ENCODE measurements at regions not wholly inside any gene's neighbourhood (a gene's known extent, or its start where the extent isn't known, plus 50 kb on each side); places are given as distances from the start of the nearest gene placed in this dataset.
"Not testable (repeated sequence)": the region's sequence is repeated elsewhere in the genome, so short reads cannot be mapped to it uniquely, and the experiment has no call there.

DNA sequence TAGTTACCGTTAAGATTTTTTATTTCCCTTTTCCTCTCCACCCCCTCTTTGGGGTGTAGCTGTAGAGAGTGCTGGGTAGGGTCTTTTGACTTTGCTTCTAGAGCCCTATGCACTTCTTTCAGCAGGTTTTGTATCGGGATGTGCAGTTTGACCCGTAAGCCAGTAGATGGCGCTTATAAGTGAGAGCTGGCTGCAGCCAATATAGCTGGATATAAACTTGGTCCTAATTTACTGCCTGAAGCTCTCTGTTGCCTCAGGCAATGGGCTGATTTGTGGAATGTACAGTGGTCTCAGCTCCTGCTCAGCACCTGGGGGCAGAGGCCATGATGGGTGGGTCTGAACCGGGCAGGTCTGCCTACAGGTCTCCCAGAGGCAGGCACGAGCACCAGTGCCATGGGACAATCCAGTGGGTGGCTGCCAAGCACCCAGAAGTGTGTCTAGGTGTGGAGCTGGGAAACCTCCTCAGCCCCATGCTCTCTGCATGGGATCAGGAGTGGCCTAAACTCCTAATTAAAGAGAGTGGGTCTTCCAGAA is 146.5 kb downstream of the SPANXN1 start:
- ATAC-seq (no peak), DNase-seq (no peak)

DNA sequence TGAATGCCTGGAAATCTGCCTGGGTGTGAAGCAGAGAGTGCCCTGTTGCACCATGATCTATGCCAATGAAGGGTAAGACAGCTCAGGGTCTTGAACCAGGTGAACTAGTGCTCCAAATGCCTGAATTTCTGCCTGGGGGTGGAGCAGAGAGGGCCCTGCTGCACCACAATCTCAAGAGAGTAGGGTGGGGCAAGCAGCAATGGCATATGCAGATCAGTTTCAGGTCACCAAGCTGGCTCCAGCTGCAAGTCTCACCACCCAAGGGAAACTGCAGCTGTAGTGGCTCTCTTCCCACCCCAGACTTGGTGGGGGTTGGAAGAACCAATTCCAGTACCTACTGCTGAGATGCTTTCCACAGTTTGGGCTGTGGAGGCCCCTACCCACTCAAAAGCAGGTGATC is 147.0 kb downstream of the SPANXN1 start:
- ATAC-seq = no peak

DNA sequence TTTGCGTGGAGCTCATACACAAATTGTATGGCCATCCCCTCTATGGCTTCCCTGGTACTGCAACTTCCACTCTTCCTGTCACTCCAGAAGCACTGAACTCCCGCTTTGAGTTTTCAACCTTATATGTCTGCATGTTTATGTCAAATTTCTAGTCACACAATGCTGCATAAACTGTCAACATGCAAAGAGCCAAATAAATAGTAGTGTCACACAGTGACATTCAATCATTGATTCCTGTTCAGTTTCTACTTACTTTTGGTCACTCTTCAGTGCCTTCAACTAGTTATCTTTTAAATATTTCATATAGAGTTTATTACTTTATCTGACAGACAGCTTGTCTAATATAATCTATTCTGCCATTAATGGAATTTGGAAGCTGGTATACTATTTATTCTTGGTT is 149.3 kb downstream of the SPANXN1 start:
- DNase-seq = no peak
- no peak for ATAC-seq

More for the DNA sequence above, 147.0 kb downstream of the SPANXN1 start:
- no peak for DNase-seq

DNA sequence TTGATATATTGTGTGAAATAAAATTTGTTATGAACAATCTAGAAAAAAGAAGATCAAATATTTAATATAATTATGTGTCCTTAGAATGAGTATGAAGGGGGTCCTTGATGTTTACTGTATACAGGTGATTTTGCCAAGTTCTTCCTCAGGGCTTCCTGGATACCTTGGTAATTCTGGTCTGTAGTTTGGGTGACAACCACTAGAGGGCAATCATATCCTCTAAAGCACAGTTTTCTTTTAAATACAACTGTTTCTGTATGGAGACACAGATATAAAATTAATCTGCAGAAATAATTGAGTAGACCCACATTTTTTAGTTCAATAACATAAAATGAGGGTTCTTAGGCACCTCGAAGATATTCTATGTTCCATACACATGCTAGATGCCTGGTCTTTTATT is 157.7 kb downstream of the SPANXN1 start:
- peak; percentile 3 for DNase-seq
- no peak for ATAC-seq

DNA sequence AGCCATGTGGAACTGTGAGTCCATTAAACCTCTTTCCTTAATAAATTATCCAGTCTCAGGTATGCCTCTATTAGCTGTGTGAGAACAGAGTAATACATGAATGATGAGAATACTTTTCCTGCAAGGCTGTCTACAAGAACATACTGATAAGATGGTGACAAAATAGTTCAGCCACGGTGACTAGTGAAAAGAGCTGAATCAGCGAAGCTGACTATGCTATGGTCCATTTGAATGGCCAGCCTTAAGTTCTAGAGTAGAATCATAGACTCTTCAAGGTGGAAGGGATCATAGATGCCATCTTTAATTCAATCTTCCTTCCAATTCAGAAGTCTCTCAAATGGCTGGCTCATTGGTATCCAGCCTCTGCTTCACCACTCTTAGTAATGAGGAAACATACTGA is 163.3 kb downstream of the SPANXN1 start:
- ATAC-seq (no peak), DNase-seq (no peak)

DNA sequence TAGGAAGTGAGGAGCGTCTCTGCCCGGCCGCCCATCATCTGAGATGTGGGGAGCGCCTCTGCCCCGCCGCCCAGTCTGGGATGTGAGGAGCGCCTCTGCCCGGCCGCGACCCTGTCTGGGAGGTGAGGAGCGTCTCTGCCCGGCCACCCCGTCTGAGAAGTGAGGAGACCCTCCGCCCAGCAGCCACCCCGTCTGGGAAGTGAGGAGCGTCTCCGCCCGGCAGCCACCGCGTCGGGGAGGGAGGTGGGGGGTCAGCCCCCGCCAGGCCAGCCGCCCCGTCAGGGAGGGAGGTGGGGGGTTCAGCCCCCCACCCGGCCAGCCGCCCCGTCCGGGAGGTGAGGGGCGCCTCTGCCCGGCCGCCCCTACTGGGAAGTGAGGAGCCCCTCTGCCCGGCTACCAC is 188.9 kb downstream of the SPANXN1 start:
- ATAC-seq, DNase-seq: not testable (repeated sequence)

DNA sequence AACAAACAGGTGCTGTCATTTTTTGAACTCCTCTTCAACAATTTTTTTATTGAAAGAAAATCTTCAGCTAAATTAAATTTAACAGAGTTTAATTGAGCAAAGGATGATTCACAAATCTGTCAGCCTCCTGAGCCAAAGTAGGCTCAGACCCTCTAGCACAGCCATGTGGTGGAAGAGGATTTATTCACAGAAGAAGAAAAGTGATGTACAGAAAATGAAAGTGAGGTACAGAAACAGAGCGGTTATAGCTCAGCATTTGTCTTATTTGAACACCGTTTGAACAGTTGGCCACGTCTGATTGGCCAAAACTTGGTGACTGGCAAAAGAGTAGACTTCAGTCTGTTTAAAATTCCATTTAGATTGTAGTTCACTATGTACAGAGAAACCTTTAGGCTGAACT is 217.3 kb downstream of the SPANXN1 start:
- no peak for ATAC-seq

DNA sequence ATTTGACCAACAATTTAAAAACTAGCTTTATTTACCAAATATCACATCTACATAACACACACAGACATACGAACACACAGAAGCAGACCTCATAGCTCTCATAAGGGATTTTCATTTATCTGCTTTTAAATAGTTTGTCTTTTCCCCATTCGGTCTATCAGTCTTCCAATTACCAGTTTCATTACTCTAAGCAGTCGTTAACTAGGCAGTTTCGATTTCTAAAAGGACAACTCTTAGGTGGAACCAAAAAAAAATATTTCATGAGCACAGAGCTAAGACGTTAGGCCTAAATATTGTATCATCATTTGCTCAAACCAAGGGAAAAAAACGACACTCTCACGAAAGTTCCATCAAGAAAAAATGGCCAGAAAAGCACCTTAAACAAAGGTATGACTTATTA is 228.4 kb downstream of the SPANXN1 start:
- no peak for DNase-seq

More for the DNA sequence above, 217.3 kb downstream of the SPANXN1 start:
- DNase-seq = no peak

DNA sequence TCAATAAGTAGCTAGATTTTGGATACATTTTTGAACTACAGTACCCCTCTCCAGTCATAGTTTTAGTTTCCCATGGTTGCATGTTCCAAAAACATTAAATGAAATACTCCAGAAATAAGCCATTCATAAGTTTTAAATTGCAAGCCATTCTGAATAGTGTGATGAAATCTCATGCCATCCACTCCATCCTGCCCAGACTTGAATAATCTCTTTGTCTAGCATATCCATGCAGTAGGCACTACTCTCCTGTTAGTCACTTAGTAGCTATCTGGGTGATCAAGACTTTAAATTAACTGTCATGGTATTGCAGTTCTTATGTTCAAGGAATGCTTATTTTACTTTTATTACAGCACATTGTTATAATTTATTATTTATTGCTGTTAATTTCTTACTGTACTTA is 237.4 kb downstream of the SPANXN1 start:
- ATAC-seq (no peak), DNase-seq (no peak)

More for the DNA sequence above, 228.4 kb downstream of the SPANXN1 start:
- ATAC-seq = no peak

DNA sequence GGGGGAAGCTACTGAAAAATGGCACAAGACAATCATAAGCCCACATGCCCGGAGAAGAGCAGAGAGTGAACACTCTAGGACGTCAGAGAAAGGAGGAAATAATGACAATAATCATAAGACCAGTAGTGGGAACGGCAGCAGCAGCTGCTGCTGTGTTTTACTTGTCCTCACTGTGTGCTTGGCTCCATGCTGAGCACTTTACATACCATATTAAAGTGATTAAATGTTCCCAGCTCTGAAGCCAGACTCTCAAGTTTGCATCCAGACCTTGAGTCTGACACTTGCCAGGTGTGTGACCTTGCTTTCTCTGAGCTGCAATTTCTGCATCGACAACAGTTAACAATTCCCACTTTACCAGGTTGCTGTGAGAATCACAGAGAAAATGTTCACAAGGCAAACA is 255.4 kb downstream of the SPANXN1 start:
- DNase-seq (no peak), ATAC-seq (no peak)

DNA sequence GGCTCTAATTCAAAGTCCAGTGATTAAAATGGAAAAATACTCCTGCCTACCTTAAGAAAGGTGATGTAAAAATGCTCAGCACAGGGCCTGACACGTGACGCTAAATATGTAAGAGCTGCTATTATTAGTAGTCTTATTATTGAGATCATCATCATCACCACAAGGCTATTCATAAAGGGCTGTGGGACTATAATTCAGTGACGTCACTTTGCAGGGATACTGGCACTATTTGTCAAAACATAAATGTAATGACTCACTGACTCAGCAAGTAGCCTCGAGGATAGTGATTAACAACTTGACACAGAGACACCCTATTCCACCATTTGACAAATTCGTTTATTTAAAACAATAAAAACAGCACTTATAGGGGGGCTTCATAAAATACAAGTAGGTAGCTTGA is 258.9 kb downstream of the SPANXN1 start:
- ATAC-seq = no peak
- no peak for DNase-seq

DNA sequence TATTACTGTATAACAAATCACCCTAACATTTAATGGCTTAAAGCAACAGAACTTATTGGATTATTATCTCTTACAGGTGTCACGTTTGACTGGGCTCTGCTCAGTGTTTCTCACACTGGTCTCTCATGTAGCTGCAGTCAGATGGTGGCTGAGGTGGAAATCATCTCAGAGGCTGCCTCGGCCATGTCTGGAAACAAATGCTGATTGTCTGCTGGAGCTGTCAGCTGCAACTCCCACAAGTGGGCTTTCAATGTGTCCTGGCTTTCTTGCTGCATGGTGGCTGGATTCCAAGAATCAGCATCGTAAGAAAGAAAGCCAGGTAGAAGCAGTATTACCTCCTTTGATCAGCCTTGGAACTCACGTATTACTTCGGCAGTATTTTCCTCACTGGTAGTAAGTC is 277.6 kb downstream of the SPANXN1 start:
- no peak for ATAC-seq

DNA sequence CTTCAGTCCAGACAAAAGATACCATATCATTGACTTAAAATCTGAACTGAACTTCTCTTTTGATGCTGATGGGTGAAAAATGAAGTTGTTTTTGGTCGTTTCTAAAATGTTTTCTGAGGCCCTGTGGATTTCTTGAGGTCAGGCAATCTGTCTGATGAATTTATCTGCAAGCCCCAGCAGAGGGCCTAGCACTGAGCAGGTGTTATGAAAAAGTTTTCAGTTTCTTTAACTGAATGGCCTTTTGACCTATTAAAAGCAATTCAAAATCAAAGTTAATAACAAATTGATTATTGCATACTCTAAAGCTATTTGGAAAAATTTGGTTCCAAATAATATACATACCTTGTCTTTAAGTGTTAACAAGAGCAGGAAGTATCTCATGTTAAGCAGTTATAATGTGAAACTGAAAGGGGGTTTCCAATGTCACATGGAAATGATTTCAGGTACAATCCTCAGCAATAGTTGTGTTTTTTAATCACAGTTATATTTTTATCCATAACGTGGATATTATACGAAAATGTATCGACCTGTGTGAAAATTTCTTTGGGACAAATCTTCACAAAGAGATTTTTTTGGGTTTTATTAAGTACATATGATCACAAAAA is 285.0 kb downstream of the SPANXN1 start:
- ATAC-seq = no peak
- no peak for DNase-seq

More for the DNA sequence above, 277.6 kb downstream of the SPANXN1 start:
- no peak for DNase-seq

DNA sequence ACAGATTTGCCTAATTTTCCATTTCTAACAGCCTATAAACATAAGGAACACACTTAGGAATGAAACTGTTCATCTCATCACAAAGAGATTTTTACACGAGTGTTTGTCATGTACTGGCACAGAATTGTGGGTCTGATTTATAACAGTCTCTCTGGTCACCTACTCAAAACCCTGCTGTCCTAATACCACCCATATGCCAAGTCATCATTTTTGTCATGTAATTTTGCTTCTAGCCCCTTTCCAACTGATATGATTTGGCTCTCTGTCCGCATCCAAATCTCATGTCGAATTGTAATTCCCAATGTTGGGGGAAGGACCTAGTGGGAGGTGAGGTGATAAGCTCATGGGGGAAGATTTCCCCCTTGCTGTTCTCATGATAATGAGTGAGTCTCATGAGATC is 284.1 kb upstream of the SLITRK2 start:
- ATAC-seq = no peak
- DNase-seq = no peak

DNA sequence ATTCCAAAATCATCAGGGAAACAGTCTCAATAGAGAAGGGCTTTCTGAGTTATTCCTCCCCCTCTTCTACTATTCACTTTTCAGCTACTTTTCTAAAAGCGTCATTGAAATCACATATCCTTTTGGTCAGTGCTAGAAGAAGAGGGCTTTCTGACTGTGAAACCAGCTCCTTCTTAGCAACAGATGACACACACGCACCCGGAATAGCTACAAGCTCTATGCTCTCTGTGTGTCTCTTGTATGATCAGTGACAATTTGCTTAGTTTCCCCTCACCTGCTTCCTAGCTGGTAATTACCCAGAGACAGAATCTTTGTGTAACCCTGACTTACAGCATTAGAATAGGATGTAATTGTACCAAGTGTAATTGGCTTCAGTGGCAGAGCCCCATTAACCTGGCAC is 268.1 kb upstream of the SLITRK2 start:
- ATAC-seq = no peak
- no peak for DNase-seq

DNA sequence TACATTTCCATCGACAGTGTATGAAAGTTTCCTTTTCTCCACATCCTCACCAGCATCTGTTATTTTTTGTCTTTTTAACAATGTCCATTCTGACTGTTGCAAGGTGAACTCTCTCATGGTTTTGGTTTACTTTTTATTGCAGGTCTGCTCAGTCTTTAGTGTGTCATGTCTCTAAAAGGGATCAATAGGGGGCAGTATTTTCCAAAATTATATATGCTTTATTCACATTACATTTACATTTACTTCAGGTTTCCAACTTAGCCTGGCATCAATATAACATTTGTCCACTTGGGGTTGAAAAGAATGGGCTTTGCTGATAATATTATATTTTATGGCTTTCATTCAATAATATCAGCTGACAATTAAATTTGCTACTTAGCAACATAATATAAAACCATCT is 265.0 kb upstream of the SLITRK2 start:
- DNase-seq (no peak), ATAC-seq (no peak)

DNA sequence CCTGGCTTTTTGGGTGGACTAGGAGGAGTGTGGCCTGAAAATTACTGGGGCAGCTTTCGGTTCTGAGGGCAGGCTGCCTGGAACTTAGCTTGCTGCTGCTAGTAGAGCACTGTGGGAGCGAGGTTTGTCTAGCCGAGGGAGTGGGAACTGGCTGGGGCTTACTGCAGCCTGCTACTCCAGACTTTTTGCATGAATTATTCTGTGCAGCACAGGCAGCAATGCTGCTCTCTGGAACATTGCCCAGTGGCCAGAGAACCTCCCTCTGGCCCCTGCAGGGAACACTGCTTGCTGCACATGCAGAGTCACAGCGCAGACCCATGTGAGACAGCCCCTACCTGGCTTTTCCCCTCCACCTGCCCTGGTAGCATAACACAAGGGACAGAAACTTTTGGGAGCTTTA is 263.9 kb upstream of the SLITRK2 start:
- ATAC-seq (no peak), DNase-seq (no peak)

DNA sequence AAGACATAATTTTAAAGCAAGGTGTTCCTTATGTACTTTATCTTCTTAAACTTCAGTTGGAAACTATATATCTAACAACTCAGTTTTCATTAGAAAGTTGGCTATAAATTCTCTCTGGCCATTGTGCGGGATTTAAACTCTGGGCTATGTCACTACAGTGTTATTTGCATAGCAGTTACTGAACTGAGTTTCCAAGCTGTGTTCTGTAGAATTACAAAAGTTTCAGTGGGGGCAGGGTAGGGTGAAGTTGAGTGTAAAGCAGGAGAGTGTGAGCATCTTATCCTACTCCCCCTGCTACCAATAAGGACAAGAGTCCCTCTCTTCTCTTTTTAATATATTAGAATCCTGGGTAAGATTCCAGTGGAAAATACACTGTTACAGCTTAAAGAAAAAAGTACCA is 254.5 kb upstream of the SLITRK2 start:
- DNase-seq (no peak), ATAC-seq (no peak)

DNA sequence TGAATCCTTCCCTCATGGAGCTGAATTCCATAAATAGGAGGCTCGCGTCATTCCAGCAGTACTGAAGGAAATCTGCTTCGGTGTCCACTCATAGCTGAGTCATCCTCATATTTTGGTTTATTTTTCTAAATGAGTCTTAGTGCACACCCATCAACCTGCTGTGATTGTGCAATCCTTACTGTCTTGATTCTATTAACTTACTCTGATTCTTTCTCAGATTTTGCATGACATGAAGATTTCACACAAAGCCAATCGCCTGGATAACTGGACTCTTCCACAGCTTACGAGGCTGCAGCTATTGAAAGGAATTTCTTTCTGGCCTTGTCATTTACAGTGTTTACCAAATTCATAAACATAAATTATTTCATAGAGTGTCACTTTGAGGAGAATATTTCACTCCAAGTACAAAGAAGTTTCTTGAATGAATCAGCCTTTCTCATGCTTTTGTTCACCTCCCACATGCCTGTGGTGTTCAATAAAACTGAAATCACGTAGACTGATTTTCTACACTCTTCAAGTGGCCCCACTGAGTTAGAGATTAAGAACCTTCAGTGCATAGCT is 207.6 kb upstream of the SLITRK2 start:
- ATAC-seq (no peak), DNase-seq (no peak)

DNA sequence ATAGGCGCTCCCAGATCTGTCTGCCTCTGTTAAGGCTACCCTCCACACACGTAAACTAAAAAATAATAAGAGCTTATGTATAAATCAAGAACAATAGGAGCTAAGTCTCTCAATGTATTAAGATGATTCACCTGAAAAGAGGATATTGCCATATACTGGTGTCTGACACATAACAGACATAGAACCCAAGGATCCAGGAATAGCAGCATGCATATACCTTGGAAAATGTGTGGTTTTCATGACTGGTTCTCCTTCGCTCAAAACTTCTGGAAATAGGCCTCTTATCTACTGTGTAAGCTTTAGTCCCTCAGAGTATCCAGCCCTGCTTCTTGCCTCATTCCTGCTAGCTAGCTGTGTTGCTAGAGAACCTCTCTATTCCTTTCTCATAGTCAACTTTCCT is 203.7 kb upstream of the SLITRK2 start:
- DNase-seq (no peak), ATAC-seq (no peak)

DNA sequence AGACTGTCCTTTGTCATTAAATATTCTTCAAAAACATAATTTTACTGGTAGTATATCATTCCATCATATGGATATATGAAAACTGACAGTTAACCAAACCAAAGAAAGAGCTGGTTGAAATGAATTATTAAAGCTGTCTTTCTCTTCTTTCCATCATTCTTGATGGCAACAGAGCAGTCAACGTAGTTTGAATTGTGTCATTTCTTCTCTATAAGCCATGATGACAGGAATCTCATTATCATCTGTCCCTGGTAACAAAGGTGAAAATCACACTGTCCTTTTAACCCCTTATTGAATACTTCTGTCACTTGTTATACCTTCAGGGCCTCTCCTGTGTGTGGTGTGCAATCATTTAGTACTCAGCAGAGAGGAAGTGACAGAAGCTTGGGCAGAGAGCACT is 197.0 kb upstream of the SLITRK2 start:
- ATAC-seq = no peak

DNA sequence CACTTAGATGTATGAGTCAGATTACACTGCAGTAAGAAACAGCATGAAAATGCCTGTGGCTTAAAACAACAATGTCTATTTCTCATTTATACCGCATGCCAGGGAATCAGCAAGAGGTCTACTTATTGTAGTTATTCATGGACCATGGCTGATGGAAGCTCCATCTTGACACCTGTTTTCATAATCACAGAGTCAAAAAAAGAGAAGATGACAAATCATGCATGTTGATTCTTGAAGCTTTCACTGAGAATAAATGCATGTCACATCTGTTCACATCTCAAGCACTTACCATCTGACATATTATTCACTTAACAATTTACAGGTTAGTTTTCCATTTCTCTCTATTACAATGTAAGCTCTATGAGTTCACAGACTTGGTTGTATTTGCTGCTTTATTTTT is 194.2 kb upstream of the SLITRK2 start:
- no peak for ATAC-seq

More for the DNA sequence above, 197.0 kb upstream of the SLITRK2 start:
- DNase-seq = no peak

DNA sequence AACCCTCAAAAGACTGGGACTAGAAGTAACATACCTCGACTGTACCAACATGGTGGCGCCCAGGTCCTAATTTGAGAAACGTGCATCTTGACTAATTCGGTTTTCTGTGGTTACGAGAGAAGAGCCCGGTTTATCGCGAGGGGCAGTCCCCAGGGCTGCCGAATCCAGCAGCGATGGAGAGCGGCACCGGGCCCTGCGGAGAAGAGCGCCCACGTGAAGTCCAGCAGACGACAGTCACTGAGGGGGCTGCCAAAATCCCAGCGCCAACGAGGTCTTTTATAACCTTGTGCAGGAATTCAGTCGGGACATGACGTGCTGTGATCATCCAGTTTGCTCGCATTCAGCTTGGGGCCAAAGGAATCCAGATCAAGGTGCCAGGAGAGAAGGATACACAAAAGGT is 187.5 kb upstream of the SLITRK2 start:
- no peak for ATAC-seq
- DNase-seq = no peak

More for the DNA sequence above, 194.2 kb upstream of the SLITRK2 start:
- DNase-seq = no peak

DNA sequence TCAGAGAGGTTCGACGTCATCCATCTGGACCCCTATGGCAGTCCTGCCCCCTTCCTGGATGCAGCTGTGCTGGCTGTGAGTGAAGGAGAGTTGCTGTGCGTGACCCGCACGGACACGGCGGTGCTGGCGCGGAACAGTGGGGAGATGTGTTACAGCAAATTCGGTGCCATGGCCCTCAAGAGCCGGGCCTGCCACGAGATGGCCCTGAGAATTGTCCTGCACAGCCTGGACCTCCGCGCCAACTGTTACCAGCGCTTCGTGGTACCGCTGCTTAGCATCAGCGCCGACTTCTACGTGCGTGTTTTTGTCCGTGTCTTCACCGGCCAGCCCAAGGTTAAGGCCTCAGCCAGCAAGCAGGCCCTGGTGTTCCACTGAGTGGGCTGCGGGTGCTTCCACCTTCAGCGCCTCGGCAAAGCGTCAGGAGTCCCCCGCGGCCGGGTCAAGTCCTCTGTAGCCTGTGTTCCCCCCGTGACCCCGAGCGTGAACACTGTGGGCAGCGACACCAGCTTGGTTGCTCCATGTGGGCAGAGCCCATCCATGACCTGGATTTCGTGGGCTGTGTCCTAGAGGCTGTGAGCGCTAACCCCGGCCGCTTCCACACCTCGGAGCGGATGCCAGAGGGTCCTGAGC is 186.7 kb upstream of the SLITRK2 start:
- ATAC-seq (no peak), DNase-seq (no peak)
